SK-N-SH (cell line): ENCODE measurements at regions not wholly inside any gene's neighbourhood (a gene's known extent, or its start where the extent isn't known, plus 50 kb on each side); places are given as distances from the start of the nearest gene placed in this dataset.

Source experiments
- CTCF ChIA-PET: fragments of 300-600, 350-600 bp; formaldehyde crosslinking; extraction: SDS; loops from one replicate; lab custom pipeline; 2021; lab: Yijun Ruan, JAX
- POLR2A ChIA-PET: fragments of 350-600 bp; sonication (Branson Sonifier 250); formaldehyde crosslinking; extraction: SDS; loops from one replicate; lab custom pipeline; 2020; ENCODE audit warnings: antibody characterized with exemption, inconsistent platforms; lab: Yijun Ruan, JAX
- DNase-seq: peaks from one replicate; pipeline ENCODE4 v3.0.0; 2012
- H2AFZ ChIP-seq: fragments of 200-600 bp; sonication (generic); 2 replicates; pipeline ENCODE4 v1.8.1; 2016; ENCODE audit warnings: antibody characterized with exemption, mild to moderate bottlenecking, low read depth
- H3F3A ChIP-seq: fragments of 200-600 bp; sonication (generic); replicated peaks from 2 replicates; pipeline ENCODE3; 2016; ENCODE audit warnings: antibody characterized with exemption, mild to moderate bottlenecking; ENCODE audit not compliant: insufficient read depth
- H3K27ac ChIP-seq, 2 experiments: fragments of 200-500 bp in 1 of 2; fragments of 200-600 bp in 1 of 2; sonication (Bioruptor generic) in 1 of 2; sonication (generic), shearing (Covaris generic) in 1 of 2; 2 replicates each; pipeline versions ENCODE4 v1.5.1 to v1.6.1; 2014 to 2016; ENCODE audit warnings: low read depth in 2 of 2, inconsistent platforms in 1 of 2, low read length in 1 of 2, mild to moderate bottlenecking in 1 of 2, mixed read lengths in 1 of 2
- H3K27me3 ChIP-seq: fragments of 200-600 bp; sonication (generic), shearing (Covaris generic); 2 replicates; pipeline ENCODE4 v1.6.1; 2016; ENCODE audit warnings: mixed run types; ENCODE audit not compliant: insufficient read depth
- H3K36me3 ChIP-seq, 2 experiments: fragments of 200-500 bp in 1 of 2; fragments of 200-600 bp in 1 of 2; sonication (Bioruptor generic) in 1 of 2; sonication (generic) in 1 of 2; replicated peaks in 1 of 2; 2 replicates each; pipeline versions ENCODE3 to v1.5.1; 2014 to 2016; ENCODE audit warnings: low read length in 1 of 2, mild to moderate bottlenecking in 1 of 2; ENCODE audit not compliant: insufficient read depth in 2 of 2, control insufficient read depth in 1 of 2
- H3K4me1 ChIP-seq, 2 experiments: fragments of 200-500 bp in 1 of 2; fragments of 200-600 bp in 1 of 2; sonication (Bioruptor generic) in 1 of 2; sonication (generic), shearing (Covaris generic) in 1 of 2; 2 replicates each; pipeline versions ENCODE4 v1.5.1 to v1.6.1; 2014 to 2016; ENCODE audit warnings: low read depth in 1 of 2, low read length in 1 of 2, mixed run types in 1 of 2; ENCODE audit not compliant: insufficient read depth in 2 of 2, control insufficient read depth in 1 of 2
- H3K4me2 ChIP-seq: fragments of 200-600 bp; sonication (generic), shearing (Covaris generic); 2 replicates; pipeline ENCODE4 v1.6.1; 2017; ENCODE audit warnings: mixed run types
- H3K4me3 ChIP-seq, 2 experiments: fragments of 200-500 bp in 1 of 2; fragments of 200-600 bp in 1 of 2; sonication (Bioruptor generic) in 1 of 2; sonication (generic), shearing (Covaris generic) in 1 of 2; 2 replicates each; pipeline versions ENCODE4 v1.5.1 to v1.8.1; 2014 to 2016; ENCODE audit warnings: low read depth in 2 of 2, inconsistent platforms in 1 of 2, low read length in 1 of 2, mild to moderate bottlenecking in 1 of 2, mixed read lengths in 1 of 2, moderate library complexity in 1 of 2
- H3K79me2 ChIP-seq: fragments of 200-600 bp; sonication (generic); 2 replicates; pipeline ENCODE4 v1.8.1; 2017; ENCODE audit warnings: mild to moderate bottlenecking; ENCODE audit not compliant: insufficient read depth
- H3K9ac ChIP-seq: fragments of 200-600 bp; sonication (generic); 2 replicates; pipeline ENCODE4 v1.6.1; 2017; ENCODE audit warnings: mixed run types
- H3K9me2 ChIP-seq: fragments of 200-600 bp; sonication (generic); 2 replicates; pipeline ENCODE4 v1.6.1; 2017; ENCODE audit warnings: mixed run types
- H3K9me3 ChIP-seq: fragments of 200-600 bp; sonication (generic); 2 replicates; pipeline ENCODE4 v1.6.1; 2017; ENCODE audit warnings: mixed run types, mild to moderate bottlenecking, moderate library complexity
- H4K20me1 ChIP-seq: fragments of 200-600 bp; sonication (generic); 2 replicates; pipeline ENCODE4 v1.6.1; 2017; ENCODE audit warnings: mild to moderate bottlenecking, mixed run types; ENCODE audit not compliant: insufficient read depth
- EP300 ChIP-seq, 2 experiments: IDR thresholded peaks; 2 replicates each; pipeline versions ENCODE4 v1.4.0 to v1.6.1; 2012; ENCODE audit warnings: borderline replicate concordance in 1 of 2, low read depth in 1 of 2, low read length in 1 of 2
- JUND ChIP-seq: IDR thresholded peaks from 2 replicates; pipeline ENCODE4 v1.4.0; 2012
- MEF2A ChIP-seq: IDR thresholded peaks from 2 replicates; pipeline ENCODE4 v1.4.0; 2012; ENCODE audit warnings: low read depth, borderline replicate concordance
- NFIC ChIP-seq: IDR thresholded peaks from 2 replicates; pipeline ENCODE4 v1.4.0; 2012; ENCODE audit warnings: borderline replicate concordance
- SMC3 ChIP-seq: IDR thresholded peaks from 2 replicates; pipeline ENCODE4 v1.6.1; 2012; ENCODE audit warnings: low read depth, low read length, improper control_type of control experiment
- TCF12 ChIP-seq: IDR thresholded peaks from 2 replicates; pipeline ENCODE4 v1.4.0; 2012
- WGBS: methylation state at CpG from one replicate; pipeline ENCODE4 v1.1.6; 2017; ENCODE audit warnings: low lambda C conversion rate; 5-methylcytosine and 5-hydroxymethylcytosine counted together
- TF ChIP-seq, protein P1 (sequence below): IDR thresholded peaks from 2 replicates; pipeline ENCODE4 v1.4.0; 2012; ENCODE audit warnings: low read depth, borderline replicate concordance
- TF ChIP-seq, protein P2 (sequence below): fragments of 200-600 bp; sonication (generic); IDR thresholded peaks from 2 replicates; pipeline ENCODE4 v1.6.1; 2017; ENCODE audit warnings: antibody characterized with exemption, mild to moderate bottlenecking, moderate library complexity
- TF ChIP-seq, protein P3 (sequence below): IDR thresholded peaks from 2 replicates; pipeline ENCODE4 v1.6.1; 2012; ENCODE audit warnings: mild to moderate bottlenecking, low read depth, low read length, moderate library complexity
- TF ChIP-seq, protein P4 (sequence below): IDR thresholded peaks from 2 replicates; pipeline ENCODE4 v1.4.0; 2012; ENCODE audit warnings: low read depth
- TF ChIP-seq, protein P5 (sequence below): IDR thresholded peaks from 2 replicates; pipeline ENCODE4; 2012

DNA sequence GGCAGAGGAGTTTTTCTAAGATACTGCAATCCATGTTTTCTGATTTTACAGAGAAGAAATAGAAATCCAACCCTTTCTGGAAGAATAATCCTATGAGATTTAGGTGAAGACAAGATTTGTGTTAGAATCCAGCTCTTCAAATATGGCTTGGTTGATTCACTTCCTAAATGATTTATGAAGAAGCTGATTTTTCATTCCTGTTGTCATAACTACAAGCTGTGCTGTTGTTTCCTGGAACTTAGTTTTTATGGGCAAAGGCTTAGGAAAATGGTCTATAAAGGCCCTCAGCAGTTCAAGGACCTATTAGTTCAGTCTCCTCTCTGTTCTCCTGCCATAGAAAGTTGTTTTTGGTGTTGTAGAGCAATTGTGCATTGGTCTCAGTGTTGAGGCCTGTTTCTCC lies 174.2 kb upstream of the FAM20A start:
- H3K27ac ChIP-seq, result peak overlapping the region; percentile 1 to 24; a peak in 2 of 4 replicates

DNA sequence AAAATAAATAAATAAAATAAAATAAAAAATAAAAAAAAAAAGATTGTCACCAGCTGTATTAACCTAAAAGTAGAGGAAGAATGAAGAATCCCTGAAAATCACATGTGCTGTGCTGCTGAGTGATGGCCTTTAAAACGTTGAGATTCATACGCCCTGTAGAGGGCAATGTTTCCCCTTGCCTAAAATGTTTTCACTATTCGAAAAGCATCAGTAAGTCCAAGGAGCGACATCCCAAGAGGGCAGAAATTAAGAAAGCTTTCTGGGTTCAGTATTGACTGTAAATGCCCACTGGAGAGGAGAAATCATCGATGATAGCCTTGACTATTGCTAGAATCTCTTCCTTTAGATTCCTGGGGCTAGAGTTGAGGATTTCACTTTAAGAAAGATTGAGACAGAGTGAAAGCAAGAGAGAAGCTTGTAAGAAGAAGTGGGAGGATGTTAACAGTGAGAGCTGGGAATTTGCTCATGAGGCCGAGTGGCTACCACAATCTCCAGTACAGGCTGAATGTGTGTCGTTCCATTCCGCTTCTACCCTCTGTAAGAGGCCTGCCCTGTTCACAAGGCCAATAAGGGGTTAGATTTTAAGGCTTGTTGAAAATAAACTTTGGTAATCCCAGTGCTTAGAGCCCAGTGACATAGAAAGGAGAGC lies 170.8 kb upstream of the FAM20A start:
- Histone ChIP-seq H4K20me1 (no peaks in the 10 kb centered on the region), H3K4me2 (peak overlapping the region; percentile 59), H3K9ac (peak overlapping the region; percentile 28; the same call in 1 of the 2 replicates), H3K4me1 (peaks cover 2 to 8% of the 10 kb centered on the region in 2 experiments), H3K27me3 (no peaks in the 10 kb centered on the region; the same call in 1 of the 2 replicates), H2AFZ (peak overlapping the region; percentile 89), H3K36me3 (no peaks in the 10 kb centered on the region), H3K4me3 (peak overlapping the region; percentile 31 to 52; a peak in 3 of 4 replicates), H3K27ac (no peak overlapping the region), H3K9me3 (no peaks in the 10 kb centered on the region), H3F3A (peaks cover 4% of the 10 kb centered on the region), H3K9me2 (no peaks in the 10 kb centered on the region), H3K79me2 (no peaks in the 10 kb centered on the region)
- ChIA-PET POLR2A (no interaction called here), CTCF (interaction anchor here (0.6 to 2.2 kb wide), 44 partner anchors 9 to 1343 kb away, joined by 3 to 22 read pairs (median 4); no protein-coding TSS in a partner anchor)
- WGBS, result 20% methylated on average over 8 of the region's 8 CpGs
- peak; percentile 52 for DNase-seq
- TF ChIP-seq SMC3, result peak; percentile 45; the same call in 1 of the 2 replicates
- no peak for TF ChIP-seq TCF12
- TF ChIP-seq, protein P1, sequence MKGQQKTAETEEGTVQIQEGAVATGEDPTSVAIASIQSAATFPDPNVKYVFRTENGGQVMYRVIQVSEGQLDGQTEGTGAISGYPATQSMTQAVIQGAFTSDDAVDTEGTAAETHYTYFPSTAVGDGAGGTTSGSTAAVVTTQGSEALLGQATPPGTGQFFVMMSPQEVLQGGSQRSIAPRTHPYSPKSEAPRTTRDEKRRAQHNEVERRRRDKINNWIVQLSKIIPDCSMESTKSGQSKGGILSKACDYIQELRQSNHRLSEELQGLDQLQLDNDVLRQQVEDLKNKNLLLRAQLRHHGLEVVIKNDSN, result no peak
- TF ChIP-seq, protein P2, sequence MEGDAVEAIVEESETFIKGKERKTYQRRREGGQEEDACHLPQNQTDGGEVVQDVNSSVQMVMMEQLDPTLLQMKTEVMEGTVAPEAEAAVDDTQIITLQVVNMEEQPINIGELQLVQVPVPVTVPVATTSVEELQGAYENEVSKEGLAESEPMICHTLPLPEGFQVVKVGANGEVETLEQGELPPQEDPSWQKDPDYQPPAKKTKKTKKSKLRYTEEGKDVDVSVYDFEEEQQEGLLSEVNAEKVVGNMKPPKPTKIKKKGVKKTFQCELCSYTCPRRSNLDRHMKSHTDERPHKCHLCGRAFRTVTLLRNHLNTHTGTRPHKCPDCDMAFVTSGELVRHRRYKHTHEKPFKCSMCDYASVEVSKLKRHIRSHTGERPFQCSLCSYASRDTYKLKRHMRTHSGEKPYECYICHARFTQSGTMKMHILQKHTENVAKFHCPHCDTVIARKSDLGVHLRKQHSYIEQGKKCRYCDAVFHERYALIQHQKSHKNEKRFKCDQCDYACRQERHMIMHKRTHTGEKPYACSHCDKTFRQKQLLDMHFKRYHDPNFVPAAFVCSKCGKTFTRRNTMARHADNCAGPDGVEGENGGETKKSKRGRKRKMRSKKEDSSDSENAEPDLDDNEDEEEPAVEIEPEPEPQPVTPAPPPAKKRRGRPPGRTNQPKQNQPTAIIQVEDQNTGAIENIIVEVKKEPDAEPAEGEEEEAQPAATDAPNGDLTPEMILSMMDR, result peak; percentile 87
- TF ChIP-seq EP300 (IDR thresholded peaks at IDR 0.05; ENCODE audit: borderline replicate concordance in 1 of 2, low read depth in 1 of 2, low read length in 1 of 2), result no peak
- TF ChIP-seq NFIC, result no peak
- TF ChIP-seq, protein P3, sequence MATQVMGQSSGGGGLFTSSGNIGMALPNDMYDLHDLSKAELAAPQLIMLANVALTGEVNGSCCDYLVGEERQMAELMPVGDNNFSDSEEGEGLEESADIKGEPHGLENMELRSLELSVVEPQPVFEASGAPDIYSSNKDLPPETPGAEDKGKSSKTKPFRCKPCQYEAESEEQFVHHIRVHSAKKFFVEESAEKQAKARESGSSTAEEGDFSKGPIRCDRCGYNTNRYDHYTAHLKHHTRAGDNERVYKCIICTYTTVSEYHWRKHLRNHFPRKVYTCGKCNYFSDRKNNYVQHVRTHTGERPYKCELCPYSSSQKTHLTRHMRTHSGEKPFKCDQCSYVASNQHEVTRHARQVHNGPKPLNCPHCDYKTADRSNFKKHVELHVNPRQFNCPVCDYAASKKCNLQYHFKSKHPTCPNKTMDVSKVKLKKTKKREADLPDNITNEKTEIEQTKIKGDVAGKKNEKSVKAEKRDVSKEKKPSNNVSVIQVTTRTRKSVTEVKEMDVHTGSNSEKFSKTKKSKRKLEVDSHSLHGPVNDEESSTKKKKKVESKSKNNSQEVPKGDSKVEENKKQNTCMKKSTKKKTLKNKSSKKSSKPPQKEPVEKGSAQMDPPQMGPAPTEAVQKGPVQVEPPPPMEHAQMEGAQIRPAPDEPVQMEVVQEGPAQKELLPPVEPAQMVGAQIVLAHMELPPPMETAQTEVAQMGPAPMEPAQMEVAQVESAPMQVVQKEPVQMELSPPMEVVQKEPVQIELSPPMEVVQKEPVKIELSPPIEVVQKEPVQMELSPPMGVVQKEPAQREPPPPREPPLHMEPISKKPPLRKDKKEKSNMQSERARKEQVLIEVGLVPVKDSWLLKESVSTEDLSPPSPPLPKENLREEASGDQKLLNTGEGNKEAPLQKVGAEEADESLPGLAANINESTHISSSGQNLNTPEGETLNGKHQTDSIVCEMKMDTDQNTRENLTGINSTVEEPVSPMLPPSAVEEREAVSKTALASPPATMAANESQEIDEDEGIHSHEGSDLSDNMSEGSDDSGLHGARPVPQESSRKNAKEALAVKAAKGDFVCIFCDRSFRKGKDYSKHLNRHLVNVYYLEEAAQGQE, result no peak
- TF ChIP-seq, protein P4, sequence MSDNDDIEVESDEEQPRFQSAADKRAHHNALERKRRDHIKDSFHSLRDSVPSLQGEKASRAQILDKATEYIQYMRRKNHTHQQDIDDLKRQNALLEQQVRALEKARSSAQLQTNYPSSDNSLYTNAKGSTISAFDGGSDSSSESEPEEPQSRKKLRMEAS, result no peak
- TF ChIP-seq JUND, result no peak

More for the DNA sequence above, 174.2 kb upstream of the FAM20A start:
- no peaks in the 10 kb centered on the region for H3K9me2 ChIP-seq
- peaks cover 4% of the 10 kb centered on the region for H3F3A ChIP-seq
- POLR2A ChIA-PET, result no interaction called here
- H3K4me3 ChIP-seq, result no peak overlapping the region
- peak overlapping the region; percentile 63; the same call in 1 of the 2 replicates for H2AFZ ChIP-seq
- H3K27me3 ChIP-seq, result no peaks in the 10 kb centered on the region; the same call in 1 of the 2 replicates
- no peaks in the 10 kb centered on the region for H3K9me3 ChIP-seq
- H3K4me2 ChIP-seq, result peak overlapping the region; percentile 64; the same call in 1 of the 2 replicates
- peaks cover 2 to 15% of the 10 kb centered on the region in 2 experiments for H3K4me1 ChIP-seq
- no peaks in the 10 kb centered on the region for H4K20me1 ChIP-seq
- no peaks in the 10 kb centered on the region for H3K36me3 ChIP-seq
- H3K9ac ChIP-seq, result no peak overlapping the region
- no peaks in the 10 kb centered on the region for H3K79me2 ChIP-seq
- TF ChIP-seq, protein P5, sequence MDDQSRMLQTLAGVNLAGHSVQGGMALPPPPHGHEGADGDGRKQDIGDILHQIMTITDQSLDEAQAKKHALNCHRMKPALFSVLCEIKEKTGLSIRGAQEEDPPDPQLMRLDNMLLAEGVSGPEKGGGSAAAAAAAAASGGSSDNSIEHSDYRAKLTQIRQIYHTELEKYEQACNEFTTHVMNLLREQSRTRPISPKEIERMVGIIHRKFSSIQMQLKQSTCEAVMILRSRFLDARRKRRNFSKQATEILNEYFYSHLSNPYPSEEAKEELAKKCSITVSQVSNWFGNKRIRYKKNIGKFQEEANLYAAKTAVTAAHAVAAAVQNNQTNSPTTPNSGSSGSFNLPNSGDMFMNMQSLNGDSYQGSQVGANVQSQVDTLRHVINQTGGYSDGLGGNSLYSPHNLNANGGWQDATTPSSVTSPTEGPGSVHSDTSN, result 0 out of 2 replicates have a peak, but pooled peaks have one; percentile 9
- no peak for TF ChIP-seq MEF2A
- TF ChIP-seq, protein P2, result no peak
- CTCF ChIA-PET, result interaction anchor here (0.9 to 8.0 kb wide), 14 partner anchors 9 to 469 kb away, joined by 3 to 185 read pairs (median 3); no protein-coding TSS in a partner anchor
- no peak for DNase-seq
